OCI-LY1 (cell line): ENCODE measurements at regions not wholly inside any gene's neighbourhood (a gene's known extent, or its start where the extent isn't known, plus 50 kb on each side); places are given as distances from the start of the nearest gene placed in this dataset.

Experiments
- EZH2 ChIP-seq: fragments of 200-600 bp; sonication (generic), shearing (Covaris generic); IDR thresholded peaks from 2 replicates; pipeline ENCODE4 v1.8.0; 2017; ENCODE audit warnings: borderline replicate concordance, mixed run types, mild to moderate bottlenecking, antibody characterized with exemption, low read length, moderate library complexity, mixed read lengths
- TF ChIP-seq, protein P1 (sequence below): fragments of 200-600 bp; sonication (generic), shearing (Covaris generic); IDR thresholded peaks from 2 replicates; pipeline ENCODE4 v1.5.1; 2017; ENCODE audit warnings: mild to moderate bottlenecking, antibody characterized with exemption, low read length, moderate library complexity, mixed read lengths

DNA sequence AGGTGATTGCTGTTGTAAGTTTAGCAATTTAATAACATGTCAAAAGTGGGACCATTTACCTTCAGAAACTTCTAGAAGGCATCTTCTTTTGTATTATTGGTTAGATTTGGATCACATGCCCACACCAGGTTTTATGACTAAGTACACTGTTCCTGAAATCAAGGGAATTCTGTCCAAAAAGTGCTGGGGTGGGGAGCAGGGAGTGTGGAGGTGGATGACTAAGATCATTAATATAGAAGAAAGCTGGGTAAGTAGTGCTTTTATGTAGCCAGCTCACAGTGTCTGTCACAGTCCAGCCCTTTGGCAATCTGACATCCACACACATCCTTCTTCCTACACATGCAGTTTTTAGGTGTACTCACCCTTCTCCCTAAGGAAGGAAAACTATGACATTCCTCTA lies 120.0 kb downstream of the TMCO5A start:
- TF ChIP-seq, protein P1, sequence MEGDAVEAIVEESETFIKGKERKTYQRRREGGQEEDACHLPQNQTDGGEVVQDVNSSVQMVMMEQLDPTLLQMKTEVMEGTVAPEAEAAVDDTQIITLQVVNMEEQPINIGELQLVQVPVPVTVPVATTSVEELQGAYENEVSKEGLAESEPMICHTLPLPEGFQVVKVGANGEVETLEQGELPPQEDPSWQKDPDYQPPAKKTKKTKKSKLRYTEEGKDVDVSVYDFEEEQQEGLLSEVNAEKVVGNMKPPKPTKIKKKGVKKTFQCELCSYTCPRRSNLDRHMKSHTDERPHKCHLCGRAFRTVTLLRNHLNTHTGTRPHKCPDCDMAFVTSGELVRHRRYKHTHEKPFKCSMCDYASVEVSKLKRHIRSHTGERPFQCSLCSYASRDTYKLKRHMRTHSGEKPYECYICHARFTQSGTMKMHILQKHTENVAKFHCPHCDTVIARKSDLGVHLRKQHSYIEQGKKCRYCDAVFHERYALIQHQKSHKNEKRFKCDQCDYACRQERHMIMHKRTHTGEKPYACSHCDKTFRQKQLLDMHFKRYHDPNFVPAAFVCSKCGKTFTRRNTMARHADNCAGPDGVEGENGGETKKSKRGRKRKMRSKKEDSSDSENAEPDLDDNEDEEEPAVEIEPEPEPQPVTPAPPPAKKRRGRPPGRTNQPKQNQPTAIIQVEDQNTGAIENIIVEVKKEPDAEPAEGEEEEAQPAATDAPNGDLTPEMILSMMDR, result no peak
- TF ChIP-seq EZH2, result no peak
